H1 (cell line): ENCODE measurements at regions not wholly inside any gene's neighbourhood (a gene's known extent, or its start where the extent isn't known, plus 50 kb on each side); places are given as distances from the start of the nearest gene placed in this dataset.

Source experiments
- CREB1 ChIP-seq: IDR thresholded peaks from 2 replicates; pipeline ENCODE4 v1.6.1; 2012; ENCODE audit warnings: inconsistent platforms
- TF ChIP-seq, protein P1 (sequence below): IDR thresholded peaks from 2 replicates; pipeline ENCODE4 v1.6.1; 2011; ENCODE audit warnings: low read depth, mild to moderate bottlenecking, low read length; ENCODE audit not compliant: insufficient read depth

- no peak for TF ChIP-seq CREB1
- TF ChIP-seq, protein P1, sequence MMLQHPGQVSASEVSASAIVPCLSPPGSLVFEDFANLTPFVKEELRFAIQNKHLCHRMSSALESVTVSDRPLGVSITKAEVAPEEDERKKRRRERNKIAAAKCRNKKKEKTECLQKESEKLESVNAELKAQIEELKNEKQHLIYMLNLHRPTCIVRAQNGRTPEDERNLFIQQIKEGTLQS, result no peak
These were observed 349.1 kb downstream of the RPS24 start for GRCh38 chr10:78382772-78383171.
